Cardiac fibroblast (primary cell): ENCODE measurements at regions not wholly inside any gene's neighbourhood (a gene's known extent, or its start where the extent isn't known, plus 50 kb on each side); places are given as distances from the start of the nearest gene placed in this dataset.

ENCODE experiments used
- DNase-seq, 2 donors: peaks; one replicate each; pipeline versions ENCODE4 v3.0.0 to v3.0.0-alpha.2; 2010; ENCODE audit warnings: low read depth in 2 of 2
- H3K4me3 ChIP-seq, 2 donors: replicated peaks in 1 of 2; 1 replicate in 1 of 2; 2 replicates in 1 of 2; pipeline ENCODE4 v1.5.1; 2011; ENCODE audit warnings: low read depth in 2 of 2, low read length in 2 of 2, mild to moderate bottlenecking in 2 of 2, moderate library complexity in 1 of 2
- CTCF ChIP-seq: IDR thresholded peaks from one replicate; pipeline ENCODE4 v1.5.1; 2011; ENCODE audit warnings: low read depth, mild to moderate bottlenecking, low read length, inconsistent platforms

GRCh38 chr18:68098655-68099054 is 582.1 kb upstream of the DSEL start:
- no peak overlapping the region for H3K4me3 ChIP-seq
- DNase-seq, result no peak
- TF ChIP-seq CTCF, result no peak

- no peak for TF ChIP-seq CTCF
- DNase-seq, result no peak
- no peak overlapping the region for H3K4me3 ChIP-seq
Measured at GRCh38 chr18:68086481-68086880, 570.0 kb upstream of the DSEL start.

- H3K4me3 ChIP-seq, result no peak overlapping the region
- TF ChIP-seq CTCF, result no peak
- DNase-seq, result no peak
Measured at GRCh38 chr18:68085251-68085650, 568.7 kb upstream of the DSEL start.

- no peak overlapping the region for H3K4me3 ChIP-seq
- peak in 1 of 2 donors; percentile 33 for DNase-seq
- no peak for TF ChIP-seq CTCF
Measured at GRCh38 chr18:68083776-68084175, 567.3 kb upstream of the DSEL start.

- TF ChIP-seq CTCF, result no peak
- DNase-seq, result peak; percentile 66 to 72
- no peak overlapping the region for H3K4me3 ChIP-seq
Measured at GRCh38 chr18:68083131-68083530, 566.6 kb upstream of the DSEL start.

GRCh38 chr18:68072744-68073143 is 556.2 kb upstream of the DSEL start:
- DNase-seq, result no peak
- TF ChIP-seq CTCF, result no peak
- no peak overlapping the region for H3K4me3 ChIP-seq

GRCh38 chr18:68060871-68061270 is 544.4 kb upstream of the DSEL start:
- no peak for TF ChIP-seq CTCF
- DNase-seq, result no peak
- H3K4me3 ChIP-seq, result no peak overlapping the region
